Erythroblast (primary cell): ENCODE measurements at regions not wholly inside any gene's neighbourhood (a gene's known extent, or its start where the extent isn't known, plus 50 kb on each side); places are given as distances from the start of the nearest gene placed in this dataset.
"Not testable (repeated sequence)": the region's sequence is repeated elsewhere in the genome, so short reads cannot be mapped to it uniquely, and the experiment has no call there.

ENCODE experiments used
- GATA1 ChIP-seq: IDR thresholded peaks from 2 replicates; pipeline ENCODE4 v1.6.1; 2011; ENCODE audit warnings: low read depth, mild to moderate bottlenecking, control low read depth, low read length, moderate library complexity
- POLR2A ChIP-seq: IDR thresholded peaks from 2 replicates; pipeline ENCODE4 v1.6.1; 2011; ENCODE audit warnings: mild to moderate bottlenecking, low read length

GRCh38 chr12:87566918-87567317 is 462.3 kb downstream of the C12orf50 start:
- TF ChIP-seq POLR2A, GATA1: not testable (repeated sequence)
